Activated naive CD4-positive, alpha-beta T cell treated with Interleukin-2 at 50 U/mL for 16 hours (primary cell): ENCODE measurements at regions not wholly inside any gene's neighbourhood (a gene's known extent, or its start where the extent isn't known, plus 50 kb on each side); places are given as distances from the start of the nearest gene placed in this dataset.

Source experiments
- DNase-seq: peaks from one replicate; pipeline ENCODE4 v3.0.0-alpha.2; 2020

- DNase-seq: no peak
These were observed 133.2 kb upstream of the ZNF618 start for GRCh38 chr9:113742878-113743277.

GRCh38 chr9:113746486-113746885, 129.6 kb upstream of the ZNF618 start:
- no peak for DNase-seq

- DNase-seq: no peak
These were observed 128.0 kb upstream of the ZNF618 start for GRCh38 chr9:113748135-113748534.

- DNase-seq: no peak
These were observed 122.5 kb upstream of the ZNF618 start for GRCh38 chr9:113753398-113754119.

- no peak for DNase-seq
These were observed 121.4 kb upstream of the ZNF618 start for GRCh38 chr9:113754739-113755138.

- no peak for DNase-seq
These were observed 120.7 kb upstream of the ZNF618 start for GRCh38 chr9:113755433-113755832.

GRCh38 chr9:113756476-113757192, 119.5 kb upstream of the ZNF618 start:
- no peak for DNase-seq

GRCh38 chr9:113763429-113763828, 112.7 kb upstream of the ZNF618 start:
- DNase-seq: no peak

- DNase-seq: no peak
These were observed 111.5 kb upstream of the ZNF618 start for GRCh38 chr9:113764572-113764971.

- no peak for DNase-seq
These were observed 106.7 kb upstream of the ZNF618 start for GRCh38 chr9:113769412-113769811.

- no peak for DNase-seq
These were observed 105.7 kb upstream of the ZNF618 start for GRCh38 chr9:113770396-113770795.

GRCh38 chr9:113771199-113771598, 104.9 kb upstream of the ZNF618 start:
- DNase-seq: no peak

- DNase-seq: no peak
These were observed 103.8 kb upstream of the ZNF618 start for GRCh38 chr9:113772121-113772810.

- no peak for DNase-seq
These were observed 101.1 kb upstream of the ZNF618 start for GRCh38 chr9:113774963-113775362.

- DNase-seq: no peak
These were observed 100.4 kb upstream of the ZNF618 start for GRCh38 chr9:113775749-113776148.

GRCh38 chr9:113776194-113776593, 99.9 kb upstream of the ZNF618 start:
- no peak for DNase-seq

GRCh38 chr9:113781381-113781780, 94.7 kb upstream of the ZNF618 start:
- DNase-seq: no peak

GRCh38 chr9:113781896-113782295, 94.2 kb upstream of the ZNF618 start:
- DNase-seq: no peak

- no peak for DNase-seq
These were observed 92.6 kb upstream of the ZNF618 start for GRCh38 chr9:113783475-113783874.

GRCh38 chr9:113785334-113785733, 90.8 kb upstream of the ZNF618 start:
- no peak for DNase-seq

GRCh38 chr9:113786071-113786470, 90.0 kb upstream of the ZNF618 start:
- no peak for DNase-seq

GRCh38 chr9:113787871-113788270, 88.2 kb upstream of the ZNF618 start:
- no peak for DNase-seq

GRCh38 chr9:113788616-113789330, 87.3 kb upstream of the ZNF618 start:
- DNase-seq: no peak
